ENCODE measurements at regions not wholly inside any gene's neighbourhood (a gene's known extent, or its start where the extent isn't known, plus 50 kb on each side); places are given as distances from the start of the nearest gene placed in this dataset.

- Histone ChIP-seq H3K9me3 (ENCODE audit: control insufficient read depth in 4 of 4, insufficient read depth in 3 of 4, low read length in 3 of 4) (no peaks in the 10 kb centered on the region), H3K27me3 (ENCODE audit: control insufficient read depth in 3 of 3, insufficient read depth in 3 of 3, low read length in 2 of 3) (no peaks in the 10 kb centered on the region), H3K4me1 (ENCODE audit: control insufficient read depth in 5 of 5, insufficient read depth in 5 of 5, low read length in 5 of 5) (peaks cover 0 to 8% (median 0%) of the 10 kb centered on the region in 5 donors), H3K4me3 (no peak overlapping the region), H3K27ac (ENCODE audit: low read depth in 1 of 2, low read length in 1 of 2) (no peak overlapping the region), H3K9ac (ENCODE audit: insufficient read depth in 1 of 2, low read length in 2 of 2) (no peak overlapping the region), H3K36me3 (ENCODE audit: control insufficient read depth in 4 of 4, insufficient read depth in 4 of 4, low read length in 4 of 4) (no peaks in the 10 kb centered on the region)
- no peak for DNase-seq
- WGBS, 2 donors = 83 to 86% methylated on average over 8 of the region's 8 CpGs
- TF ChIP-seq CTCF (IDR thresholded peaks at IDR 0.05; ENCODE audit: control extremely low read depth, extremely low read depth) = no peak
- ATAC-seq (ENCODE audit: insufficient read depth, low FRiP score) = no peak
Observed at GRCh38 chr2:16314691-16315457, 350.8 kb downstream of the CYRIA start.

DNA sequence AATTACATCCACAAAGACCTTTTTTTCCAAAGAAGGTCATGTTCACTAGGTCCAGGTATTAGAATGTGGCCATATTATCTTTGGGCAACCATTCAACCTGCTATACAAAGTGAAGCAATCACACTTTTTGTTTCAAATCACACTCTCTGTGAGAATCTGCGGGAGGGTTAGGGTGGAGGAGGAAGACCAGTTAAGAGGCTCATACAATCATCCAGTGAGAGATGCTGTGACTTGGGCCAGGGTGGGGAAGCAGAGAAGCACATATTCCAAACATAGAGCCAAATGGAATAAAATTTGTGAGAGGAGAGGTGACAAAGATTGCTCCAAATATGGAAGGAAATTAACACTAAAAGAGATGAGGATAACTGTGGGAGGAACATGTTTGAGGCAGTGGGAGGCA, 351.6 kb downstream of the CYRIA start:
- H3K9me3 ChIP-seq (ENCODE audit: control insufficient read depth in 4 of 4, insufficient read depth in 3 of 4, low read length in 3 of 4) = no peaks in the 10 kb centered on the region
- 85 to 95% methylated on average over 1 of the region's 1 CpG for WGBS, 2 donors

DNA sequence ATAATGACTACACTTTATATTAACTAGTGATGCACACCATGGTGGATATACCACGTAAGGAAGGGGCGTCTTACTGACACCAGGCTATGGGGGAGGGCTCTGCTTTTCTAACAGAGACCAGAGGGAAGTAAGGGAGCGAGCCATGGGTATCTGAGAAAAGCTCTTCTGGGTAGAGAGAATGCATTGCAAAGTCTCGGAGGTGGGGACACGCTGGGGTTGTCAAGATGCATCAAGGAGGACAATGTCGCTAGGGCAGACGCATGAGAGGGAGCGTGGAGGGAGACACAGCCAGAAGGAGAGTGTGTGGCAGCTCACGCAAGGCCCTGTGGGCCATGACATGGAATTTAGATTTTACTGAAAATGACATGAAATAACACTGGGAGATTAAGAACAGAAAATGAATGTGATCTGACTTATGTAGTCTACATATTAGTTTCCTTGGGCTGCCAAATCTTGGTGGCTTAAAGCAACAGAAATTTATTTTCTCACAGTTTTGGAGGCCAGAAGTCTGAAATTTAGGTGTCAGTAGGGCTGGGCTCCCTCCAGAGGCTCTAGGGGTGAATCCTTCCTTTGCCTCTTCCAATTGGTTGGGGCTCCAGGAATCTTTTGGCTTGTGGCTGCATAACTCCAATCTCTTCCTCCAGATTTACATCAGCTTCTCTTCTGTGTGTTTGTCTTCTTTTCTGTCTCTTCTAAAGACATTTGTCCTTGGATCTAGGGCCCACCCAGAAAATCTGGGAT, 352.2 kb downstream of the CYRIA start:
- WGBS, 2 donors = 94 to 96% methylated on average over 9 of the region's 9 CpGs
- DNase-seq = no peak
- no peak for TF ChIP-seq CTCF (IDR thresholded peaks at IDR 0.05; ENCODE audit: control extremely low read depth, extremely low read depth)
- H3K27me3 ChIP-seq (ENCODE audit: control insufficient read depth in 3 of 3, insufficient read depth in 3 of 3, low read length in 2 of 3) = no peaks in the 10 kb centered on the region
- H3K9ac ChIP-seq (ENCODE audit: insufficient read depth in 1 of 2, low read length in 2 of 2) = no peak overlapping the region
- ATAC-seq (ENCODE audit: insufficient read depth, low FRiP score) = no peak
- peaks cover 0 to 7% (median 0%) of the 10 kb centered on the region in 5 donors for H3K4me1 ChIP-seq (ENCODE audit: control insufficient read depth in 5 of 5, insufficient read depth in 5 of 5, low read length in 5 of 5)
- no peaks in the 10 kb centered on the region for H3K36me3 ChIP-seq (ENCODE audit: control insufficient read depth in 4 of 4, insufficient read depth in 4 of 4, low read length in 4 of 4)
- no peak overlapping the region for H3K27ac ChIP-seq (ENCODE audit: low read depth in 1 of 2, low read length in 1 of 2)
- H3K4me3 ChIP-seq = no peak overlapping the region
- no peaks in the 10 kb centered on the region for H3K9me3 ChIP-seq (ENCODE audit: control insufficient read depth in 4 of 4, insufficient read depth in 3 of 4, low read length in 3 of 4)

More for the DNA sequence above, 351.6 kb downstream of the CYRIA start:
- Histone ChIP-seq H3K27ac (ENCODE audit: low read depth in 1 of 2, low read length in 1 of 2) (no peak overlapping the region), H3K9ac (ENCODE audit: insufficient read depth in 1 of 2, low read length in 2 of 2) (no peak overlapping the region), H3K4me3 (no peak overlapping the region), H3K27me3 (ENCODE audit: control insufficient read depth in 3 of 3, insufficient read depth in 3 of 3, low read length in 2 of 3) (no peaks in the 10 kb centered on the region), H3K4me1 (ENCODE audit: control insufficient read depth in 5 of 5, insufficient read depth in 5 of 5, low read length in 5 of 5) (peaks cover 0 to 8% (median 0%) of the 10 kb centered on the region in 5 donors), H3K36me3 (ENCODE audit: control insufficient read depth in 4 of 4, insufficient read depth in 4 of 4, low read length in 4 of 4) (no peaks in the 10 kb centered on the region)
- no peak for ATAC-seq (ENCODE audit: insufficient read depth, low FRiP score)
- TF ChIP-seq CTCF (IDR thresholded peaks at IDR 0.05; ENCODE audit: control extremely low read depth, extremely low read depth) = no peak
- DNase-seq = no peak
